ENCODE measurements at regions not wholly inside any gene's neighbourhood (a gene's known extent, or its start where the extent isn't known, plus 50 kb on each side); places are given as distances from the start of the nearest gene placed in this dataset.

GRCh38 chr3:110327870-110328269, 743.7 kb upstream of the NECTIN3 start:
- TF ChIP-seq POLR2AphosphoS5 (IDR thresholded peaks at IDR 0.05; ENCODE audit: borderline replicate concordance, low read depth, low read length) (no peak), EZH2 (IDR thresholded peaks at IDR 0.05) (no peak)

Measured in SK-N-MC (cell line).